Suprapubic skin (tissue), 4 donors: ENCODE measurements at regions not wholly inside any gene's neighbourhood (a gene's known extent, or its start where the extent isn't known, plus 50 kb on each side); places are given as distances from the start of the nearest gene placed in this dataset.

ENCODE experiments used
- CTCF ChIP-seq, 2 donors: fragments of 200-600 bp in 1 of 2; fragments of 450-650 bp in 1 of 2; sonication (generic) in 1 of 2; IDR thresholded peaks; one replicate each; pipeline ENCODE4 v1.5.1; 2016 to 2019; ENCODE audit warnings: antibody characterized with exemption in 2 of 2, mild to moderate bottlenecking in 1 of 2, moderate library complexity in 1 of 2
- EP300 ChIP-seq: sonication (generic); formaldehyde crosslinking; IDR thresholded peaks from one replicate; pipeline ENCODE4 v1.6.1; 2017; ENCODE audit warnings: antibody characterized with exemption
- POLR2A ChIP-seq, 2 donors: fragments of 450-650 bp; IDR thresholded peaks; one replicate each; pipeline ENCODE4 v1.6.1; 2017; ENCODE audit warnings: antibody characterized with exemption in 2 of 2, mild to moderate bottlenecking in 2 of 2, moderate library complexity in 2 of 2
- POLR2AphosphoS5 ChIP-seq, 3 donors: sonication (generic); formaldehyde crosslinking; IDR thresholded peaks; one replicate each; pipeline ENCODE4 v1.6.1; 2017; ENCODE audit warnings: antibody characterized with exemption in 3 of 3

GRCh38 chr5:5986492-5987178 lies 391.7 kb downstream of the MED10 start:
- TF ChIP-seq CTCF (IDR thresholded peaks at IDR 0.05) = no peak
- TF ChIP-seq POLR2A (IDR thresholded peaks at IDR 0.05) = no peak
- no peak for TF ChIP-seq EP300
- no peak for TF ChIP-seq POLR2AphosphoS5 (IDR thresholded peaks at IDR 0.05)
